Activated T-helper 2 cell treated with anti-CD3 and anti-CD28 coated beads, Interferon-gamma antibody, Interleukin-2, Interleukin-4, amounts not matched to agents 10 μg/mL and 5 μg/mL and 100 μg/mL, durations not matched to agents 14 hours and 24 hours and 36 hours (primary cell): ENCODE measurements at regions not wholly inside any gene's neighbourhood (a gene's known extent, or its start where the extent isn't known, plus 50 kb on each side); places are given as distances from the start of the nearest gene placed in this dataset.

Experiments used
- DNase-seq: peaks from one replicate; pipeline ENCODE4 v3.0.0; 2021; ENCODE audit warnings: low spot score
- H3K27ac Mint-ChIP-seq: one replicate; pipeline ENCODE4 v1.8.0; 2021; ENCODE audit warnings: mixed read lengths
- H3K27me3 Mint-ChIP-seq: one replicate; pipeline ENCODE4 v1.8.0; 2021; ENCODE audit warnings: low read depth, mixed read lengths
- H3K36me3 Mint-ChIP-seq: one replicate; pipeline ENCODE4 v1.8.0; 2021; ENCODE audit warnings: low read depth, mixed read lengths
- H3K4me1 Mint-ChIP-seq: one replicate; pipeline ENCODE4 v1.8.0; 2021; ENCODE audit warnings: low read depth, mixed read lengths
- H3K4me3 Mint-ChIP-seq: one replicate; pipeline ENCODE4 v1.8.0; 2021; ENCODE audit warnings: low read depth, mild to moderate bottlenecking, moderate library complexity, mixed read lengths
- H3K9me3 Mint-ChIP-seq: one replicate; pipeline ENCODE4 v1.8.0; 2021; ENCODE audit warnings: mixed read lengths
- intact Hi-C: fragments of 100-400 bp; cut with micrococcal nuclease; formaldehyde crosslinking; loops from one replicate; pipeline ENCODE4 v1.15.1; 2023

GRCh38 chr10:78973901-78974616 is 94.7 kb upstream of the ZMIZ1 start:
- DNase-seq: no peak
- intact Hi-C loops: loop anchor here (1.0 to 10.0 kb wide), 10 partner anchors 73 to 942 kb away; partner anchors contain the start of genes RPS24, ZCCHC24 and ZMIZ1
- peak overlapping the region; percentile 98 for H3K4me3 Mint-ChIP-seq

GRCh38 chr10:78974617-78975317 is 94.0 kb upstream of the ZMIZ1 start:
- Mint-ChIP-seq H3K36me3 (no peaks in the 10 kb centered on the region), H3K27me3 (no peaks in the 10 kb centered on the region), H3K27ac (peak overlapping the region; percentile 100), H3K4me3 (peak overlapping the region; percentile 98), H3K9me3 (no peaks in the 10 kb centered on the region), H3K4me1 (peaks cover 26% of the 10 kb centered on the region)
- intact Hi-C loops: loop anchor here (1.0 to 10.0 kb wide), 9 partner anchors 73 to 942 kb away; partner anchors contain the start of genes RPS24 and ZCCHC24
- peak; percentile 28 for DNase-seq

More at GRCh38 chr10:78973901-78974616, 94.7 kb upstream of the ZMIZ1 start:
- Mint-ChIP-seq H3K27ac (peak overlapping the region; percentile 100), H3K27me3 (no peaks in the 10 kb centered on the region), H3K9me3 (no peaks in the 10 kb centered on the region), H3K4me1 (peaks cover 26% of the 10 kb centered on the region), H3K36me3 (no peaks in the 10 kb centered on the region)

- no peaks in the 10 kb centered on the region for H3K36me3 Mint-ChIP-seq
- H3K27ac Mint-ChIP-seq: peak overlapping the region; percentile 26
- H3K4me1 Mint-ChIP-seq: peaks cover 30% of the 10 kb centered on the region
- no peak for DNase-seq
- H3K9me3 Mint-ChIP-seq: no peaks in the 10 kb centered on the region
- H3K4me3 Mint-ChIP-seq: no peak overlapping the region
- intact Hi-C loops: loop anchor here (2.0 to 10.0 kb wide), 3 partner anchors 161 to 469 kb away; partner anchors contain the start of gene ZCCHC24
- H3K27me3 Mint-ChIP-seq: no peaks in the 10 kb centered on the region
These were observed 92.8 kb upstream of the ZMIZ1 start for GRCh38 chr10:78975926-78976325.

- no peak overlapping the region for H3K4me3 Mint-ChIP-seq
These were observed 91.7 kb upstream of the ZMIZ1 start for GRCh38 chr10:78976825-78977755.

GRCh38 chr10:78979938-78980337 is 88.8 kb upstream of the ZMIZ1 start:
- Mint-ChIP-seq H3K36me3 (no peaks in the 10 kb centered on the region), H3K4me1 (peaks cover 25% of the 10 kb centered on the region), H3K9me3 (no peaks in the 10 kb centered on the region), H3K4me3 (no peak overlapping the region), H3K27ac (no peak overlapping the region), H3K27me3 (no peaks in the 10 kb centered on the region)
- intact Hi-C loops: loop anchor here (10.0 kb wide), 2 partner anchors 355 to 465 kb away; partner anchors contain the start of gene ZCCHC24
- no peak for DNase-seq

More at GRCh38 chr10:78976825-78977755, 91.7 kb upstream of the ZMIZ1 start:
- DNase-seq: no peak
- intact Hi-C loops: loop anchor here (10.0 kb wide), 2 partner anchors 358 to 468 kb away; partner anchors contain the start of gene ZCCHC24
- H3K27ac Mint-ChIP-seq: peak overlapping the region; percentile 23
- H3K36me3 Mint-ChIP-seq: no peaks in the 10 kb centered on the region
- H3K9me3 Mint-ChIP-seq: no peaks in the 10 kb centered on the region
- peaks cover 38% of the 10 kb centered on the region for H3K4me1 Mint-ChIP-seq
- H3K27me3 Mint-ChIP-seq: no peaks in the 10 kb centered on the region

GRCh38 chr10:78980354-78980753 is 88.4 kb upstream of the ZMIZ1 start:
- no peaks in the 10 kb centered on the region for H3K36me3 Mint-ChIP-seq
- DNase-seq: no peak
- intact Hi-C loops: no loop called here

GRCh38 chr10:78980815-78981214 is 88.0 kb upstream of the ZMIZ1 start:
- Mint-ChIP-seq H3K4me1 (peaks cover 17% of the 10 kb centered on the region), H3K27me3 (peaks cover under 1% of the 10 kb centered on the region), H3K27ac (no peak overlapping the region), H3K4me3 (no peak overlapping the region), H3K9me3 (no peaks in the 10 kb centered on the region), H3K36me3 (no peaks in the 10 kb centered on the region)
- intact Hi-C loops: no loop called here
- no peak for DNase-seq

More at GRCh38 chr10:78980354-78980753, 88.4 kb upstream of the ZMIZ1 start:
- H3K4me1 Mint-ChIP-seq: peaks cover 21% of the 10 kb centered on the region
- H3K27ac Mint-ChIP-seq: no peak overlapping the region
- H3K4me3 Mint-ChIP-seq: no peak overlapping the region
- H3K27me3 Mint-ChIP-seq: no peaks in the 10 kb centered on the region
- H3K9me3 Mint-ChIP-seq: no peaks in the 10 kb centered on the region

- no peaks in the 10 kb centered on the region for H3K36me3 Mint-ChIP-seq
- intact Hi-C loops: no loop called here
- no peak overlapping the region for H3K27ac Mint-ChIP-seq
- no peaks in the 10 kb centered on the region for H3K9me3 Mint-ChIP-seq
- peaks cover 13% of the 10 kb centered on the region for H3K4me1 Mint-ChIP-seq
- peak; percentile 15 for DNase-seq
- H3K27me3 Mint-ChIP-seq: peaks cover 4% of the 10 kb centered on the region
- H3K4me3 Mint-ChIP-seq: no peak overlapping the region
These were observed 87.4 kb upstream of the ZMIZ1 start for GRCh38 chr10:78981257-78981969.

GRCh38 chr10:78981970-78982281 is 86.8 kb upstream of the ZMIZ1 start:
- intact Hi-C loops: no loop called here
- Mint-ChIP-seq H3K36me3 (no peaks in the 10 kb centered on the region), H3K4me1 (peaks cover 11% of the 10 kb centered on the region), H3K27me3 (peaks cover 4% of the 10 kb centered on the region), H3K4me3 (no peak overlapping the region), H3K27ac (no peak overlapping the region), H3K9me3 (no peaks in the 10 kb centered on the region)
- DNase-seq: no peak

GRCh38 chr10:78982726-78983125 is 86.0 kb upstream of the ZMIZ1 start:
- Mint-ChIP-seq H3K36me3 (no peaks in the 10 kb centered on the region), H3K27ac (no peak overlapping the region), H3K4me1 (peaks cover 11% of the 10 kb centered on the region), H3K27me3 (peaks cover 4% of the 10 kb centered on the region), H3K4me3 (no peak overlapping the region), H3K9me3 (no peaks in the 10 kb centered on the region)
- intact Hi-C loops: no loop called here
- no peak for DNase-seq

GRCh38 chr10:78983608-78984007 is 85.2 kb upstream of the ZMIZ1 start:
- intact Hi-C loops: no loop called here
- H3K4me1 Mint-ChIP-seq: peaks cover 11% of the 10 kb centered on the region
- no peaks in the 10 kb centered on the region for H3K36me3 Mint-ChIP-seq
- no peaks in the 10 kb centered on the region for H3K9me3 Mint-ChIP-seq
- peaks cover 4% of the 10 kb centered on the region for H3K27me3 Mint-ChIP-seq
- DNase-seq: no peak
- H3K27ac Mint-ChIP-seq: no peak overlapping the region
- H3K4me3 Mint-ChIP-seq: no peak overlapping the region
